Neuronal stem cell (in vitro differentiated cells): ENCODE measurements at regions not wholly inside any gene's neighbourhood (a gene's known extent, or its start where the extent isn't known, plus 50 kb on each side); places are given as distances from the start of the nearest gene placed in this dataset.

Source experiments
- DNase-seq: peaks from one replicate; pipeline ENCODE4 v3.0.0-alpha.2; 2013; ENCODE audit warnings: low spot score
- H2AFZ ChIP-seq: one replicate; pipeline ENCODE4 v1.6.1; 2013; ENCODE audit warnings: mild to moderate bottlenecking, low read length, inconsistent platforms
- H2AK5ac ChIP-seq: 2 replicates; pipeline ENCODE4 v1.6.1; 2013; ENCODE audit warnings: low read depth, mild to moderate bottlenecking, inconsistent platforms, low read length, moderate library complexity, mixed read lengths
- H2BK120ac ChIP-seq: 2 replicates; pipeline ENCODE4 v1.6.1; 2013; ENCODE audit warnings: low read depth, mild to moderate bottlenecking, inconsistent platforms, low read length, moderate library complexity, mixed read lengths
- H2BK12ac ChIP-seq: one replicate; pipeline ENCODE4 v1.6.1; 2013; ENCODE audit warnings: low read length, inconsistent platforms
- H2BK15ac ChIP-seq: 2 replicates; pipeline ENCODE4 v1.6.1; 2013; ENCODE audit warnings: mild to moderate bottlenecking, low read length, inconsistent platforms, mixed read lengths
- H2BK5ac ChIP-seq: one replicate; pipeline ENCODE4 v1.6.1; 2013; ENCODE audit warnings: inconsistent platforms, mild to moderate bottlenecking, low read length, moderate library complexity
- H3K14ac ChIP-seq: one replicate; pipeline ENCODE4 v1.6.1; 2013; ENCODE audit warnings: low read length, inconsistent platforms
- H3K18ac ChIP-seq: 2 replicates; pipeline ENCODE4 v1.6.1; 2013; ENCODE audit warnings: low read length, inconsistent platforms
- H3K23ac ChIP-seq: 2 replicates; pipeline ENCODE4 v1.6.1; 2013; ENCODE audit warnings: low read depth, mild to moderate bottlenecking, mixed read lengths, low read length, inconsistent platforms; ENCODE audit not compliant: poor library complexity
- H3K27ac ChIP-seq: replicated peaks from 3 replicates; pipeline ENCODE4 v1.5.1; 2013; ENCODE audit warnings: low read length, inconsistent platforms
- H3K27me3 ChIP-seq, 3 experiments: 2 replicates each; pipeline ENCODE4 v1.6.1; 2013; ENCODE audit warnings: low read length in 3 of 3, mild to moderate bottlenecking in 2 of 3, inconsistent platforms in 1 of 3, low read depth in 1 of 3, mixed read lengths in 1 of 3, moderate library complexity in 1 of 3; ENCODE audit not compliant: control insufficient read depth in 3 of 3, insufficient read depth in 3 of 3
- H3K36me3 ChIP-seq, 2 donors: replicated peaks in 1 of 2; 2 replicates each; pipeline ENCODE4 v1.6.1; 2013; ENCODE audit warnings: low read length in 2 of 2; ENCODE audit not compliant: control insufficient read depth in 2 of 2, insufficient read depth in 2 of 2
- H3K4ac ChIP-seq: 2 replicates; pipeline ENCODE4 v1.6.1; 2013; ENCODE audit warnings: inconsistent platforms, mild to moderate bottlenecking, low read length, moderate library complexity
- H3K4me1 ChIP-seq, 2 donors: 1 replicate in 1 of 2; 2 replicates in 1 of 2; pipeline ENCODE4 v1.6.1; 2013; ENCODE audit warnings: low read length in 2 of 2, low read depth in 1 of 2; ENCODE audit not compliant: control insufficient read depth in 2 of 2, insufficient read depth in 1 of 2
- H3K4me2 ChIP-seq: one replicate; pipeline ENCODE4 v1.6.1; 2013; ENCODE audit warnings: mild to moderate bottlenecking, low read length, inconsistent platforms; ENCODE audit not compliant: insufficient read depth, poor library complexity, severe bottlenecking
- H3K4me3 ChIP-seq, 2 donors: 2 replicates each; pipeline ENCODE4 v1.5.1; 2013; ENCODE audit warnings: low read length in 2 of 2, mild to moderate bottlenecking in 2 of 2, inconsistent platforms in 1 of 2, moderate library complexity in 1 of 2
- H3K79me1 ChIP-seq: one replicate; pipeline ENCODE4 v1.6.1; 2013; ENCODE audit warnings: low read depth, mild to moderate bottlenecking, inconsistent platforms, low read length, moderate library complexity
- H3K9ac ChIP-seq: one replicate; pipeline ENCODE4 v1.6.1; 2013; ENCODE audit warnings: mild to moderate bottlenecking, low read depth, low read length, inconsistent platforms; ENCODE audit not compliant: poor library complexity
- H3K9me3 ChIP-seq, 2 donors: replicated peaks in 1 of 2; 2 replicates each; pipeline versions ENCODE3 to v1.6.1; 2013; ENCODE audit warnings: low read length in 2 of 2, mild to moderate bottlenecking in 2 of 2, inconsistent platforms in 1 of 2, low read depth in 1 of 2, mixed read lengths in 1 of 2, moderate library complexity in 1 of 2; ENCODE audit not compliant: control insufficient read depth in 2 of 2, insufficient read depth in 1 of 2
- H4K8ac ChIP-seq: one replicate; pipeline ENCODE4 v1.6.1; 2013; ENCODE audit warnings: low read depth, mild to moderate bottlenecking, inconsistent platforms, low read length, moderate library complexity
- H4K91ac ChIP-seq: one replicate; pipeline ENCODE4 v1.6.1; 2013; ENCODE audit warnings: low read length, low read depth, mild to moderate bottlenecking, inconsistent platforms; ENCODE audit not compliant: poor library complexity
- WGBS, 2 donors: extraction: QIAGEN DNeasy Blood & Tissue Kit; methylation state at CpG; one replicate each; pipeline ENCODE4 v1.1.7; 2013; ENCODE audit warnings: missing lambda C conversion rate in 2 of 2, mixed read lengths in 1 of 2; ENCODE audit not compliant: insufficient read length in 2 of 2, insufficient replicate concordance in 1 of 2; ENCODE audit errors: extremely low coverage in 2 of 2; 5-methylcytosine and 5-hydroxymethylcytosine counted together

- DNase-seq, result no peak
- Histone ChIP-seq H3K4me2 (no peak overlapping the region), H2BK12ac (no peak overlapping the region), H3K18ac (no peak overlapping the region), H2BK120ac (no peak overlapping the region), H2AK5ac (no peak overlapping the region), H2AFZ (no peak overlapping the region), H3K9ac (no peak overlapping the region), H3K4ac (no peak overlapping the region), H3K23ac (no peak overlapping the region), H3K36me3 (no peaks in the 10 kb centered on the region), H3K79me1 (peaks cover 2% of the 10 kb centered on the region), H4K91ac (no peak overlapping the region), H3K27ac (no peak overlapping the region), H2BK5ac (no peak overlapping the region), H3K14ac (no peak overlapping the region), H3K9me3 (no peaks in the 10 kb centered on the region), H3K27me3 (no peaks in the 10 kb centered on the region), H3K4me1 (no peaks in the 10 kb centered on the region), H2BK15ac (no peak overlapping the region), H3K4me3 (no peak overlapping the region), H4K8ac (no peak overlapping the region)
- no CpG with 5 or more reads among the region's 1 CpG for WGBS, 2 donors
Observed at GRCh38 chr5:167713896-167714295, 577.5 kb upstream of the WWC1 start.

- Histone ChIP-seq H3K4me1 (no peaks in the 10 kb centered on the region), H3K27me3 (no peaks in the 10 kb centered on the region), H2AFZ (no peak overlapping the region), H2AK5ac (no peak overlapping the region), H3K36me3 (no peaks in the 10 kb centered on the region), H3K14ac (no peak overlapping the region), H3K4me2 (no peak overlapping the region), H2BK5ac (no peak overlapping the region), H3K9ac (no peak overlapping the region), H2BK120ac (no peak overlapping the region), H3K18ac (no peak overlapping the region), H3K27ac (no peak overlapping the region), H2BK15ac (no peak overlapping the region), H3K4me3 (no peak overlapping the region), H4K91ac (no peak overlapping the region), H3K23ac (no peak overlapping the region), H3K4ac (no peak overlapping the region), H2BK12ac (no peak overlapping the region), H3K79me1 (peaks cover 2% of the 10 kb centered on the region), H3K9me3 (no peaks in the 10 kb centered on the region), H4K8ac (no peak overlapping the region)
- no CpG with 5 or more reads among the region's 6 CpGs for WGBS, 2 donors
- no peak for DNase-seq
Observed at GRCh38 chr5:167716126-167716775, 575.2 kb upstream of the WWC1 start.

DNA sequence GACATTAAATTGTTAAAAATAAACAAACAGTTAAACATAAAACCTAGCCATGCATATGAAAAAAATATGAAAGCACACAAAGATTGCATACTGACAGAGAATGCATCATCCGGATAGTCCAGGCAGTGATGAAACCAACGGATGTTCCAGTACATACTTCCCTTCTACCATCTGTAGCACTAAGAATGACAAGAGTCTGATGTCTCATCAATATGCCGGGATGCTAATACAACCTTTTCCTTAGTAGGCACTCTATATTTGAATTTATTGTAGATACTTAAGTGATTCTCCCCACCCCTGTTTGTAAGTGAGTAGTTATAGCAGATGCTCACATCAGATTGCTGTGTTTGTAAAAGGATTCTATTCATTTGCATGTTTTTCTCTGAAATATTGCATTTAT is 571.2 kb upstream of the WWC1 start:
- Histone ChIP-seq H2BK12ac (no peak overlapping the region), H2BK5ac (no peak overlapping the region), H3K36me3 (no peaks in the 10 kb centered on the region), H2BK120ac (no peak overlapping the region), H3K27me3 (no peaks in the 10 kb centered on the region), H3K18ac (no peak overlapping the region), H3K4me3 (no peak overlapping the region), H3K14ac (no peak overlapping the region), H3K4me2 (no peak overlapping the region), H3K27ac (no peak overlapping the region), H4K8ac (no peak overlapping the region), H2AK5ac (no peak overlapping the region), H2BK15ac (no peak overlapping the region), H3K79me1 (no peaks in the 10 kb centered on the region), H3K9ac (no peak overlapping the region), H3K9me3 (no peaks in the 10 kb centered on the region), H2AFZ (no peak overlapping the region), H4K91ac (no peak overlapping the region), H3K4me1 (no peaks in the 10 kb centered on the region), H3K4ac (no peak overlapping the region), H3K23ac (no peak overlapping the region)
- no peak for DNase-seq
- WGBS, 2 donors, result no CpG with 5 or more reads among the region's 3 CpGs

DNA sequence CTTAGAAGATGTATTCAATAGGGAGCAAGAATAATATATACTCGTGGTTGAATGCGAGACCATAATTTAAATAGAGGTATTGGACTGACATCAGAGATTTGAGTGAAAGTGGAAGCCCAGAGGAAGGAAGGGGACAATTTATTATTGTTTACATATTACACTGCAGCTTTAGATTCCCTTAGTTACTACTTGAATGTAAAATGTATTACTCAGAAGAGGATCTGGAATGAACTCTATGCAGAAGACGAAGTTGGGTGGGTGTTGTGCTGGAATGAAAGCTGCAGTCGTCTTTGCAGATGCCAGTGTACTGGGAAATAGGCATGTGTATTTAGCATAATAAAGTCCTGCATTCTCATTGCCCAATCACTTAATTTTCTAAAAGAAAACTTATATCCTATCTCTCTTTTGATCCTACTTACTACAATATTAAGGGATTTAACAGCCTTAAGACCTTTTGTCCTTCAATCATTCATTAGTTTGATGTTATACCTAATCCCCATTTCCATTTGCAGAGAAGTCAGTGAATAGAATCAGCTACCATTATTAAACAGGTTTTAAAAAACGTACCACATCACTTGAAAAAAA is 570.7 kb upstream of the WWC1 start:
- no peak for DNase-seq
- Histone ChIP-seq H3K36me3 (no peaks in the 10 kb centered on the region), H3K4me1 (no peaks in the 10 kb centered on the region), H2BK120ac (no peak overlapping the region), H3K14ac (no peak overlapping the region), H4K91ac (no peak overlapping the region), H3K18ac (no peak overlapping the region), H2AK5ac (no peak overlapping the region), H3K9ac (no peak overlapping the region), H3K4me3 (no peak overlapping the region), H2BK5ac (no peak overlapping the region), H4K8ac (no peak overlapping the region), H3K23ac (no peak overlapping the region), H2AFZ (no peak overlapping the region), H2BK12ac (no peak overlapping the region), H3K27ac (no peak overlapping the region), H3K79me1 (no peaks in the 10 kb centered on the region), H3K4me2 (no peak overlapping the region), H2BK15ac (no peak overlapping the region), H3K9me3 (no peaks in the 10 kb centered on the region), H3K4ac (no peak overlapping the region), H3K27me3 (no peaks in the 10 kb centered on the region)
- no CpG with 5 or more reads among the region's 5 CpGs for WGBS, 2 donors
